SH-SY5Y (cell line): ENCODE measurements at regions not wholly inside any gene's neighbourhood (a gene's known extent, or its start where the extent isn't known, plus 50 kb on each side); places are given as distances from the start of the nearest gene placed in this dataset.

Experiments used
- GATA2 ChIP-seq: IDR thresholded peaks from 2 replicates; pipeline ENCODE4 v1.6.1; 2011; ENCODE audit warnings: mild to moderate bottlenecking, low read depth, low read length
- GATA3 ChIP-seq: IDR thresholded peaks from 2 replicates; pipeline ENCODE4 v1.6.1; 2011; ENCODE audit warnings: low read depth, mild to moderate bottlenecking, low read length, moderate library complexity

GRCh38 chr11:42958635-42959034, 353.2 kb upstream of the API5 start:
- TF ChIP-seq GATA2, result no peak
- peak; percentile 57 for TF ChIP-seq GATA3

- TF ChIP-seq GATA2 (0 out of 2 replicates have a peak, but pooled peaks have one; percentile 6), GATA3 (peak; percentile 66; the same call in 1 of the 2 replicates)
Observed at GRCh38 chr11:42960521-42961088, 351.2 kb upstream of the API5 start.

GRCh38 chr11:42967653-42968052, 344.1 kb upstream of the API5 start:
- TF ChIP-seq GATA2, result no peak
- no peak for TF ChIP-seq GATA3

GRCh38 chr11:42972741-42973140, 339.1 kb upstream of the API5 start:
- peak; percentile 58 for TF ChIP-seq GATA2
- no peak for TF ChIP-seq GATA3

- TF ChIP-seq GATA2 (no peak), GATA3 (no peak)
Observed at GRCh38 chr11:42974510-42975179, 337.2 kb upstream of the API5 start.

- TF ChIP-seq GATA2 (no peak), GATA3 (no peak)
Observed at GRCh38 chr11:42975180-42975529, 336.6 kb upstream of the API5 start.

- TF ChIP-seq GATA3 (no peak), GATA2 (peak; percentile 54; the same call in 1 of the 2 replicates)
Observed at GRCh38 chr11:42976636-42977217, 335.1 kb upstream of the API5 start.

GRCh38 chr11:42992594-42992993, 319.2 kb upstream of the API5 start:
- TF ChIP-seq GATA3, result no peak
- TF ChIP-seq GATA2, result no peak

- TF ChIP-seq GATA2, result no peak
- TF ChIP-seq GATA3, result no peak
Observed at GRCh38 chr11:42996421-42997307, 315.1 kb upstream of the API5 start.

GRCh38 chr11:43010042-43010441, 301.8 kb upstream of the API5 start:
- TF ChIP-seq GATA3, result no peak
- no peak for TF ChIP-seq GATA2

GRCh38 chr11:43012606-43013005, 299.2 kb upstream of the API5 start:
- TF ChIP-seq GATA3, result no peak
- TF ChIP-seq GATA2, result no peak

GRCh38 chr11:43021466-43021865, 290.3 kb upstream of the API5 start:
- TF ChIP-seq GATA3, result no peak
- TF ChIP-seq GATA2, result no peak

GRCh38 chr11:43034341-43034740, 277.5 kb upstream of the API5 start:
- TF ChIP-seq GATA2 (no peak), GATA3 (no peak)

- TF ChIP-seq GATA2 (no peak), GATA3 (no peak)
Observed at GRCh38 chr11:43035086-43035485, 276.7 kb upstream of the API5 start.
